KMS-11 (cell line): ENCODE measurements at regions not wholly inside any gene's neighbourhood (a gene's known extent, or its start where the extent isn't known, plus 50 kb on each side); places are given as distances from the start of the nearest gene placed in this dataset.

Experiments used
- H2AFZ ChIP-seq: fragments of 200-600 bp; sonication (generic); 2 replicates; pipeline ENCODE4 v1.6.1; 2016; ENCODE audit warnings: antibody characterized with exemption, mixed run types, low read depth
- H3K27ac ChIP-seq: fragments of 200-600 bp; sonication (generic); 2 replicates; pipeline ENCODE4 v1.6.1; 2016; ENCODE audit warnings: mild to moderate bottlenecking, mixed run types
- H3K27me3 ChIP-seq: fragments of 200-600 bp; sonication (generic); 2 replicates; pipeline ENCODE4 v1.6.1; 2017; ENCODE audit warnings: mild to moderate bottlenecking, low read depth, mixed run types, moderate library complexity; ENCODE audit not compliant: insufficient read depth
- H3K36me3 ChIP-seq: fragments of 200-600 bp; sonication (generic); 2 replicates; pipeline ENCODE4 v1.6.1; 2017; ENCODE audit warnings: mild to moderate bottlenecking, mixed run types; ENCODE audit not compliant: insufficient read depth
- H3K4me1 ChIP-seq: fragments of 200-600 bp; sonication (generic); 2 replicates; pipeline ENCODE4 v1.6.1; 2016; ENCODE audit warnings: mild to moderate bottlenecking, low read depth, mixed run types; ENCODE audit not compliant: poor library complexity, severe bottlenecking
- H3K4me2 ChIP-seq: fragments of 200-600 bp; sonication (generic); 2 replicates; pipeline ENCODE4 v1.7.0; 2016; ENCODE audit warnings: mild to moderate bottlenecking, mixed run types
- H3K4me3 ChIP-seq: fragments of 200-600 bp; sonication (generic); IDR thresholded peaks from 2 replicates; pipeline ENCODE4 v1.6.1; 2017; ENCODE audit warnings: low read depth, low read length, mixed read lengths; ENCODE audit not compliant: insufficient read depth
- H3K79me2 ChIP-seq: fragments of 200-600 bp; sonication (generic); 2 replicates; pipeline ENCODE4 v1.6.1; 2016; ENCODE audit warnings: low read depth, mixed run types; ENCODE audit not compliant: insufficient read depth
- H3K9ac ChIP-seq: fragments of 200-600 bp; sonication (generic); 2 replicates; pipeline ENCODE4 v1.6.1; 2016; ENCODE audit warnings: mild to moderate bottlenecking, mixed run types
- H4K20me1 ChIP-seq: fragments of 200-600 bp; sonication (generic); 2 replicates; pipeline ENCODE4 v1.6.1; 2016; ENCODE audit warnings: mild to moderate bottlenecking, mixed run types; ENCODE audit not compliant: insufficient read depth
- CTCF ChIP-seq: fragments of 200-600 bp; sonication (generic); conservative IDR thresholded peaks from 2 replicates; pipeline ENCODE4 v1.6.1; 2017; ENCODE audit warnings: low read depth, mild to moderate bottlenecking, antibody characterized with exemption, low read length, moderate library complexity, mixed read lengths

- Histone ChIP-seq H3K4me3 (no peak overlapping the region), H3K27ac (no peak overlapping the region), H4K20me1 (no peaks in the 10 kb centered on the region), H3K79me2 (no peaks in the 10 kb centered on the region), H3K4me2 (no peak overlapping the region), H3K27me3 (no peaks in the 10 kb centered on the region), H2AFZ (no peak overlapping the region), H3K4me1 (no peaks in the 10 kb centered on the region), H3K36me3 (no peaks in the 10 kb centered on the region), H3K9ac (no peak overlapping the region)
- no peak for TF ChIP-seq CTCF
Observed at GRCh38 chr16:8271344-8271743, 319.0 kb downstream of the TMEM114 start.

GRCh38 chr16:8262299-8262698 is 328.0 kb downstream of the TMEM114 start:
- Histone ChIP-seq H3K4me3 (no peak overlapping the region), H3K4me1 (no peaks in the 10 kb centered on the region), H3K27me3 (no peaks in the 10 kb centered on the region), H2AFZ (no peak overlapping the region), H3K4me2 (no peak overlapping the region), H3K79me2 (no peaks in the 10 kb centered on the region), H4K20me1 (no peaks in the 10 kb centered on the region), H3K9ac (no peak overlapping the region), H3K36me3 (no peaks in the 10 kb centered on the region), H3K27ac (no peak overlapping the region)
- TF ChIP-seq CTCF = no peak

- H3K27ac ChIP-seq = no peak overlapping the region
- no peak for TF ChIP-seq CTCF
- H3K4me3 ChIP-seq = no peak overlapping the region
- H3K9ac ChIP-seq = no peak overlapping the region
- no peaks in the 10 kb centered on the region for H4K20me1 ChIP-seq
- H3K36me3 ChIP-seq = no peaks in the 10 kb centered on the region
- no peaks in the 10 kb centered on the region for H3K4me1 ChIP-seq
- H3K27me3 ChIP-seq = no peaks in the 10 kb centered on the region
- no peak overlapping the region for H3K4me2 ChIP-seq
- H2AFZ ChIP-seq = 0 out of 2 replicates have a peak overlapping the region, but pooled peaks have one; percentile 9
- H3K79me2 ChIP-seq = no peaks in the 10 kb centered on the region
Observed at GRCh38 chr16:8260140-8260539, 330.2 kb downstream of the TMEM114 start.

DNA sequence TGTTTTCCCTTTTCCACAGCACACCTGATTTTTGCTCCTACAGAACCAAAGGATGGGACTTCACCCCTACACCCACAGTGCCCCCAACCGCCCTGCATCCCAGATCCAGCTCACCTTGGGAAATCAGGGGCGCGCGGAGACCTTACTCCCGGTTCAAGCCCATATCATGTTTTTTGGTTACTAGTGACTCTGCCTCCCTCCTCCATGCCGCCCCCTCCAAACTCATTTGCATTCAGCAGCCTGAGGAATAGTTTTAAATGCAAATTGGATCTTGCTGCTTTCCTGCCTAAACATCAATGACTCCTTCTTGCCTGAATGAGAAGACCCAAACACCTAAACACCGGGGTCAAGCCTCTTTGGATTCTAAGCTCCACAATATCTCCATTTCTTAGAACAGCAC is 331.8 kb downstream of the TMEM114 start:
- Histone ChIP-seq H3K27ac (no peak overlapping the region), H3K36me3 (no peaks in the 10 kb centered on the region), H3K4me1 (no peaks in the 10 kb centered on the region), H3K27me3 (no peaks in the 10 kb centered on the region), H4K20me1 (no peaks in the 10 kb centered on the region), H3K4me3 (no peak overlapping the region), H2AFZ (no peak overlapping the region), H3K4me2 (no peak overlapping the region), H3K79me2 (no peaks in the 10 kb centered on the region), H3K9ac (no peak overlapping the region)
- no peak for TF ChIP-seq CTCF
